Colonic mucosa (tissue), 4 donors: ENCODE measurements at regions not wholly inside any gene's neighbourhood (a gene's known extent, or its start where the extent isn't known, plus 50 kb on each side); places are given as distances from the start of the nearest gene placed in this dataset.

Experiments used
- DNase-seq: peaks from one replicate; pipeline ENCODE4 v3.0.0-alpha.2; 2020
- H3K27ac ChIP-seq: fragments of 200-600 bp; one replicate; pipeline ENCODE4 v1.8.0; 2021
- H3K27me3 ChIP-seq: fragments of 200-600 bp; one replicate; pipeline ENCODE4 v1.8.0; 2021
- H3K36me3 ChIP-seq: fragments of 200-600 bp; one replicate; pipeline ENCODE4 v1.8.0; 2021
- H3K4me1 ChIP-seq: fragments of 200-600 bp; one replicate; pipeline ENCODE4 v1.8.0; 2021; ENCODE audit warnings: mild to moderate bottlenecking
- H3K4me3 ChIP-seq: fragments of 200-600 bp; one replicate; pipeline ENCODE4 v1.8.0; 2021
- H3K9ac ChIP-seq, 2 donors: one replicate each; pipeline ENCODE4 v1.7.0; 2013; ENCODE audit warnings: control low read depth in 2 of 2, low read depth in 2 of 2, low read length in 2 of 2
- H3K9me3 ChIP-seq: fragments of 200-600 bp; one replicate; pipeline ENCODE4 v1.8.0; 2021
- intact Hi-C: fragments of 100-400 bp; cut with DNase I; formaldehyde crosslinking; loops from one replicate; pipeline ENCODE4 v1.14.1; 2022
- TF ChIP-seq, protein P1 (sequence below): fragments of 200-600 bp; IDR thresholded peaks from one replicate; pipeline ENCODE4 v1.8.0; 2022; ENCODE audit warnings: antibody characterized with exemption, mild to moderate bottlenecking
- donor health status: healthy.
- donor health status: DM: no; HTN: no; CAD: no.
- donor health status: DM: no; HTN: no; CAD: no.

DNA sequence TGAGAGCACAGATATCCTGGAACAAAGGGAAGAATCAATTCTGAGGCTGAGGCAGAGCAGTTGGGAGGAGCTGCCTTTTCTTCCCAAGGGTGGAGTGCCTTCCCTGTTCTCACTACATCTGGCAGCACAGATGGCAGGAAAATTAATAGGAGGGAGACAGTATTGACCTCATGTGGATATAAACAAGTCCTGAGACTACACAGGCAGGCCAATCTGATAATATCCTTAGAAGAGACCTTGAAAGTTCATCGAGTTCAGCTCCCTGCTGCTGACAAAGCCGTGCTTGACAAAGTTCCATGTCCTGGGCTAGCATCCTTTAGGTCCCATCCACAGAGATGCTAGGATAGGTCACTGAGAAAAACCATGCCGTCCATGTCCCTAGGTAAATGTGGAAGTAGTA lies 1451.5 kb downstream of the EFNB2 start:
- Histone ChIP-seq H3K4me1 (no peaks in the 10 kb centered on the region), H3K27me3 (no peaks in the 10 kb centered on the region), H3K9me3 (no peaks in the 10 kb centered on the region), H3K9ac (no peak overlapping the region), H3K36me3 (no peaks in the 10 kb centered on the region), H3K4me3 (no peak overlapping the region), H3K27ac (no peak overlapping the region)
- DNase-seq, result no peak
- intact Hi-C loops, result no loop called here
- TF ChIP-seq, protein P1, sequence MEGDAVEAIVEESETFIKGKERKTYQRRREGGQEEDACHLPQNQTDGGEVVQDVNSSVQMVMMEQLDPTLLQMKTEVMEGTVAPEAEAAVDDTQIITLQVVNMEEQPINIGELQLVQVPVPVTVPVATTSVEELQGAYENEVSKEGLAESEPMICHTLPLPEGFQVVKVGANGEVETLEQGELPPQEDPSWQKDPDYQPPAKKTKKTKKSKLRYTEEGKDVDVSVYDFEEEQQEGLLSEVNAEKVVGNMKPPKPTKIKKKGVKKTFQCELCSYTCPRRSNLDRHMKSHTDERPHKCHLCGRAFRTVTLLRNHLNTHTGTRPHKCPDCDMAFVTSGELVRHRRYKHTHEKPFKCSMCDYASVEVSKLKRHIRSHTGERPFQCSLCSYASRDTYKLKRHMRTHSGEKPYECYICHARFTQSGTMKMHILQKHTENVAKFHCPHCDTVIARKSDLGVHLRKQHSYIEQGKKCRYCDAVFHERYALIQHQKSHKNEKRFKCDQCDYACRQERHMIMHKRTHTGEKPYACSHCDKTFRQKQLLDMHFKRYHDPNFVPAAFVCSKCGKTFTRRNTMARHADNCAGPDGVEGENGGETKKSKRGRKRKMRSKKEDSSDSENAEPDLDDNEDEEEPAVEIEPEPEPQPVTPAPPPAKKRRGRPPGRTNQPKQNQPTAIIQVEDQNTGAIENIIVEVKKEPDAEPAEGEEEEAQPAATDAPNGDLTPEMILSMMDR, result no peak

GRCh38 chr13:105074755-105075154 lies 1460.7 kb downstream of the EFNB2 start:
- H3K36me3 ChIP-seq, result no peaks in the 10 kb centered on the region
- TF ChIP-seq, protein P1, result no peak
- no peaks in the 10 kb centered on the region for H3K4me1 ChIP-seq
- no peak for DNase-seq
- no peak overlapping the region for H3K9ac ChIP-seq
- intact Hi-C loops, result no loop called here
- no peak overlapping the region for H3K4me3 ChIP-seq
- H3K27me3 ChIP-seq, result no peaks in the 10 kb centered on the region
- H3K27ac ChIP-seq, result no peak overlapping the region
- no peaks in the 10 kb centered on the region for H3K9me3 ChIP-seq

GRCh38 chr13:105073041-105073440 lies 1462.4 kb downstream of the EFNB2 start:
- Histone ChIP-seq H3K9me3 (no peaks in the 10 kb centered on the region), H3K4me3 (no peak overlapping the region), H3K4me1 (no peaks in the 10 kb centered on the region), H3K36me3 (no peaks in the 10 kb centered on the region), H3K9ac (no peak overlapping the region), H3K27me3 (no peaks in the 10 kb centered on the region), H3K27ac (no peak overlapping the region)
- intact Hi-C loops, result no loop called here
- DNase-seq, result no peak
- TF ChIP-seq, protein P1, result no peak

DNA sequence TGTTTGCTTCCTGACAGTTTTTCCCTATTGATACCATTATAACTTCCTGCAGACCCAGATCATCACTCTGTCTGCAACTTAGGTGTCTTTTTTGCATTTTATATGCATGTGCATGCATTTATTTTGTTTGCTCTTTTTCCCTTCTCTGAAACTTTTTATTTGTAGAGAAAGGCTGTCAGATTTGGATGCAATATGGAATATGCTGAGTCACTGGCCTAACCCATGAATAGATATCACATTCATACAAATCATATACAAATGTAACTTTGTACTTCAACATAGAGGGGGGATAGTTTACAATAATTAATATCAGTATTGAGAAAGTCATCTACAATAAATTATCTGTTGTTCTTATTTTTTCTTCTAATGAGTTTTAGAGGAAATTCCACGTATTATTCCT lies 1465.0 kb downstream of the EFNB2 start:
- H3K36me3 ChIP-seq, result no peaks in the 10 kb centered on the region
- no peak overlapping the region for H3K9ac ChIP-seq
- no peak overlapping the region for H3K27ac ChIP-seq
- TF ChIP-seq, protein P1, result no peak
- intact Hi-C loops, result no loop called here
- H3K4me1 ChIP-seq, result no peaks in the 10 kb centered on the region
- no peak overlapping the region for H3K4me3 ChIP-seq
- no peaks in the 10 kb centered on the region for H3K27me3 ChIP-seq
- no peak for DNase-seq
- H3K9me3 ChIP-seq, result no peaks in the 10 kb centered on the region

- Histone ChIP-seq H3K9ac (no peak overlapping the region), H3K27me3 (no peaks in the 10 kb centered on the region), H3K27ac (no peak overlapping the region), H3K36me3 (no peaks in the 10 kb centered on the region), H3K4me3 (no peak overlapping the region), H3K4me1 (no peaks in the 10 kb centered on the region), H3K9me3 (no peaks in the 10 kb centered on the region)
- intact Hi-C loops, result no loop called here
- DNase-seq, result no peak
- TF ChIP-seq, protein P1, result no peak
Observed at GRCh38 chr13:105069106-105069505, 1466.4 kb downstream of the EFNB2 start.

GRCh38 chr13:105063676-105064075 lies 1471.8 kb downstream of the EFNB2 start:
- no peak for DNase-seq
- Histone ChIP-seq H3K9ac (no peak overlapping the region), H3K9me3 (no peaks in the 10 kb centered on the region), H3K27ac (no peak overlapping the region), H3K36me3 (no peaks in the 10 kb centered on the region), H3K4me3 (no peak overlapping the region), H3K27me3 (no peaks in the 10 kb centered on the region), H3K4me1 (no peaks in the 10 kb centered on the region)
- TF ChIP-seq, protein P1, result no peak
- intact Hi-C loops, result no loop called here
